Heart right ventricle (tissue), 16 donors: ENCODE measurements at regions not wholly inside any gene's neighbourhood (a gene's known extent, or its start where the extent isn't known, plus 50 kb on each side); places are given as distances from the start of the nearest gene placed in this dataset.

Experiments
- ATAC-seq, 8 donors: fragments of 200-7000 bp; cut with Tn5 transposase; one replicate each; pipeline ENCODE4 v1.9.1; 2020; ENCODE audit warnings: mild to moderate bottlenecking in 8 of 8, moderate library complexity in 8 of 8, moderate number of reproducible peaks in 1 of 8
- DNase-seq, 2 donors: peaks; one replicate each; pipeline ENCODE4 v3.0.0-alpha.2; 2020
- H3K27ac ChIP-seq, 10 donors: fragments of 200-600 bp; sonication (generic) in 2 of 10; one replicate each; pipeline versions ENCODE4 v1.5.0 to v1.8.0; 2020 to 2022; ENCODE audit warnings: mild to moderate bottlenecking in 3 of 10
- H3K27me3 ChIP-seq, 7 donors: fragments of 200-600 bp; one replicate each; pipeline ENCODE4 v1.8.0; 2021 to 2022; ENCODE audit warnings: mild to moderate bottlenecking in 2 of 7
- H3K36me3 ChIP-seq, 9 donors: fragments of 200-600 bp; sonication (generic) in 1 of 9; one replicate each; pipeline versions ENCODE4 v1.5.0 to v1.8.0; 2020 to 2022; ENCODE audit warnings: mild to moderate bottlenecking in 2 of 9
- H3K4me1 ChIP-seq, 9 donors: fragments of 200-600 bp; sonication (generic) in 1 of 9; one replicate each; pipeline versions ENCODE4 v1.5.0 to v1.8.0; 2020 to 2022; ENCODE audit warnings: mild to moderate bottlenecking in 4 of 9
- H3K4me3 ChIP-seq, 10 donors: fragments of 200-600 bp; sonication (generic) in 2 of 10; one replicate each; pipeline versions ENCODE4 v1.5.0 to v1.8.0; 2020 to 2022; ENCODE audit warnings: mild to moderate bottlenecking in 7 of 10, moderate library complexity in 2 of 10
- H3K9me3 ChIP-seq, 11 donors: fragments of 200-600 bp in 10 of 11; sonication (generic) in 2 of 11; one replicate each; pipeline versions ENCODE4 v1.5.0 to v1.8.0; 2013 to 2022; ENCODE audit warnings: mild to moderate bottlenecking in 2 of 11, control low read depth in 1 of 11, moderate library complexity in 1 of 11
- CTCF ChIP-seq, 9 donors: fragments of 200-600 bp; sonication (generic) in 2 of 9; IDR thresholded peaks; one replicate each; pipeline versions ENCODE4 v1.5.0 to v1.8.0; 2021 to 2022; ENCODE audit warnings: antibody characterized with exemption in 9 of 9, mild to moderate bottlenecking in 5 of 9, moderate library complexity in 1 of 9
- WGBS, 2 donors: extraction: QIAGEN DNeasy Blood & Tissue Kit; methylation state at CpG; one replicate each; pipeline ENCODE4 v1.1.7; 2013; ENCODE audit warnings: inconsistent platforms in 1 of 2; 5-methylcytosine and 5-hydroxymethylcytosine counted together
- intact Hi-C, 10 donors: fragments of 100-400 bp; cut with DNase I; formaldehyde crosslinking; loops; one replicate each; pipeline versions ENCODE4 v1.11.1 to v1.14.2; 2022
- donor health status: Arrhythmogenic right ventricular cardiomyopathy.
- donor health status: ischemic (EF 13 %, LVEDD 7.1; RV severe dilation, severe dysfunction).
- donor health status: healthy with polysubstance abuse.
- donor health status: DM: no; HTN: yes; CAD: no.
- donor health status: DM: no; HTN: no; CAD: no.
- donor health status: ischemic (EF 25% LVEDD 6.9; RV normal size, moderate dysfunction).
- donor health status: ischemic (EF 25% LVEDD 5.7; RV mildly dilated, moderate dysfunction).
- donor health status: healthy.
- donor health status: DM: yes; HTN: yes; CAD: no.
- donor health status: Ischemic cardiomyopathy.
- donor health status: ischemic (EF 35%, LVEDD 5.7; RV mildly dilated, moderate dysfunction).
- donor health status: nonischemic (EF 11% LVEDD 7.7; RV severe dilation, severe dysfunction).
- donor health status: DM: yes; HTN: yes; CAD: no.
- donor health status: PGD.
- donor health status: ischemic (EF 29% LVEDD 5.4; RV normal size, mild dysfunction).
- donor health status: nonischemic (EF 23%, LVEDD 6.1; RV moderate dilation, normal function).

DNA sequence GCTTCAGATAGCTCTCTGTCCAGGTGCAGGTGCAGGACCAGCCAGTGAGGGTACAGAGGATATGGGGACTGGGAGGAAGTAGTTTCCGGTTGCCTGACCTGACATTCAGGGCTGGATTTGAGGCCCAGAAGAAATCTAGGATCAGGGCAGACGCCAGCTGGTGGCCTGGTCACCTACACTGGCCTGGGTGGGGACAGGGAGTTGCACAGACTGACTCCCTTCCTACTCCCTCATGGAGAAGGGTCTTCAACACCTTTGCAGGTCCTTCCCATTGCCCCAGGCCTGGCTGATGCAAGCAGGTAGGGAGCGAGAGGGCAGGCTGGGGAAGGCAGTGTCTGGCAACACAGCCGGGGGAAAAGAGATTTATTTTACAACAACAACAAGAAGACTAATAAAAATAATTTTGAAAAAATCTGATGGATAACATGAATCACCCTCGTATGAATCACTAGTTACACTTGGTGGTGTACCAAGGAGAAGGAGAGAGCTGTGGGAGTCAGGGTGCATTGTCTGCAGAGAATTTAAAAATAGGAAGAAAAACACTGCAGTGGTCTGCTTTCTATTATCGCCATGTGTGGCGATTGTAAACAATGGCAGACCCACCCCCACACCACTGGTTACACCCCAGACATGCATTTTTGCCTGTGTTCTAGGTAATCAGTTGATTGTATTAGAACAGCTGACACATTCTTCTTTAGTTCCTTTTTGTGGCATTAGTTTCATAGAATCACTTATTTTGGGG, 62.3 kb upstream of the SNX9 start:
- Histone ChIP-seq H3K9me3 (no peaks in the 10 kb centered on the region), H3K27me3 (no peaks in the 10 kb centered on the region), H3K36me3 (no peaks in the 10 kb centered on the region), H3K27ac (peak overlapping the region in 3 of 10 donors; percentile 1 to 52 (median 19)), H3K4me3 (no peak overlapping the region), H3K4me1 (peaks cover 8 to 82% (median 55%) of the 10 kb centered on the region in 9 donors)
- ATAC-seq (no peak), DNase-seq (no peak)
- intact Hi-C loops, result loop anchor here in 3 of 10 donors (5.0 kb wide), 1 partner anchor 62 kb away; the partner anchor contains the start of gene SNX9 (in 3 of the 3)
- 79 to 82% methylated on average over 7 of the region's 7 CpGs for WGBS, 2 donors
- no peak for TF ChIP-seq CTCF (IDR thresholded peaks at IDR 0.05)

- Histone ChIP-seq H3K9me3 (no peaks in the 10 kb centered on the region), H3K4me1 (peaks cover 8 to 82% (median 52%) of the 10 kb centered on the region in 9 donors), H3K36me3 (no peaks in the 10 kb centered on the region), H3K4me3 (no peak overlapping the region), H3K27me3 (no peaks in the 10 kb centered on the region), H3K27ac (peak overlapping the region in 1 of 10 donors; percentile 52)
- DNase-seq (no peak), ATAC-seq (no peak)
- intact Hi-C loops, result loop anchor here in 3 of 10 donors (5.0 kb wide), 1 partner anchor 61 kb away; the partner anchor contains the start of gene SNX9 (in 3 of the 3)
- no peak for TF ChIP-seq CTCF (IDR thresholded peaks at IDR 0.05)
- 81 to 84% methylated on average over 12 of the region's 12 CpGs for WGBS, 2 donors
These were observed 61.6 kb upstream of the SNX9 start for GRCh38 chr6:157761331-157761921.

GRCh38 chr6:157761926-157762325, 61.1 kb upstream of the SNX9 start:
- 82 to 86% methylated on average over 13 of the region's 13 CpGs for WGBS, 2 donors
- no peaks in the 10 kb centered on the region for H3K27me3 ChIP-seq
- H3K4me3 ChIP-seq, result no peak overlapping the region
- H3K36me3 ChIP-seq, result no peaks in the 10 kb centered on the region
- no peak for DNase-seq
- no peaks in the 10 kb centered on the region for H3K9me3 ChIP-seq
- peak overlapping the region in 3 of 10 donors; percentile 24 to 52 (median 25) for H3K27ac ChIP-seq
- peaks cover 5 to 80% (median 47%) of the 10 kb centered on the region in 9 donors for H3K4me1 ChIP-seq
- intact Hi-C loops, result loop anchor here in 3 of 10 donors (5.0 kb wide), 1 partner anchor 60 kb away; the partner anchor contains the start of gene SNX9 (in 3 of the 3)
- ATAC-seq, result no peak
- TF ChIP-seq CTCF (IDR thresholded peaks at IDR 0.05), result no peak

DNA sequence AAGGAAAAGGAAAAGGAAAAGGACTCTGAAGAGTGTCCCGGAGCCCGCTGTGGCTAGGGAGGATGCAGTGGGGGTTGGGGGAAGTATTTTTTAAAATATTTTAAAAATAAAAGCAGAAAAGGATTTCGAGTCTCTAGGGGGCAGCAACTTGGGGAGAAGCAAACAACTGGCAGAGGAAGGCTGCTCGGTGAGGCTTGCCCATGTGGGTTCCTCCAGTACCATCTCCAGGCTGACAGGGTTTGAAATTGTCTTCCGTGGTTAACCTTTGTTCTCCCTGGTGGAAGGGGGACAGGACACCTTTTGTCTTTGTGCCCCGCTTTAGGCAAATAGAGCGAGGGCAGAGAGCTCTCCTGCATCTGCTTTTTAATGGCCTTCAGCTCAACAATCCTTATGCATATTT, 60.4 kb upstream of the SNX9 start:
- DNase-seq, result no peak
- intact Hi-C loops, result loop anchor here in 3 of 10 donors (5.0 kb wide), 1 partner anchor 60 kb away; the partner anchor contains the start of gene SNX9 (in 3 of the 3)
- 54 to 63% methylated on average over 7 of the region's 7 CpGs for WGBS, 2 donors
- TF ChIP-seq CTCF (IDR thresholded peaks at IDR 0.05), result peak in 2 of 9 donors; percentile 3 to 30
- H3K27ac ChIP-seq, result peak overlapping the region in 2 of 10 donors; percentile 49 to 52
- ATAC-seq, result no peak
- no peaks in the 10 kb centered on the region for H3K9me3 ChIP-seq
- no peaks in the 10 kb centered on the region for H3K36me3 ChIP-seq
- H3K4me3 ChIP-seq, result no peak overlapping the region
- no peaks in the 10 kb centered on the region for H3K27me3 ChIP-seq
- H3K4me1 ChIP-seq, result peaks cover 4 to 82% (median 43%) of the 10 kb centered on the region in 9 donors
